Neural crest cell (in vitro differentiated cells): ENCODE measurements at regions not wholly inside any gene's neighbourhood (a gene's known extent, or its start where the extent isn't known, plus 50 kb on each side); places are given as distances from the start of the nearest gene placed in this dataset.
"Not testable (repeated sequence)": the region's sequence is repeated elsewhere in the genome, so short reads cannot be mapped to it uniquely, and the experiment has no call there.

Source experiments
- DNase-seq: peaks from one replicate; pipeline ENCODE4 v3.0.0; 2021; ENCODE audit warnings: low read depth, mixed read lengths, low spot score
- H3K27ac Mint-ChIP-seq: one replicate; pipeline ENCODE4 v1.8.0; 2021; ENCODE audit warnings: mild to moderate bottlenecking, mixed read lengths; ENCODE audit not compliant: unreplicated experiment
- H3K27me3 Mint-ChIP-seq: 2 replicates; pipeline ENCODE4 v1.8.0; 2021; ENCODE audit warnings: low read depth, mild to moderate bottlenecking, mixed read lengths
- H3K36me3 Mint-ChIP-seq: 2 replicates; pipeline ENCODE4 v1.8.0; 2021; ENCODE audit warnings: low read depth, mild to moderate bottlenecking, mixed read lengths
- H3K4me1 Mint-ChIP-seq: 2 replicates; pipeline ENCODE4 v1.8.0; 2021; ENCODE audit warnings: mixed read lengths
- H3K4me3 Mint-ChIP-seq: one replicate; pipeline ENCODE4 v1.8.0; 2021; ENCODE audit warnings: mild to moderate bottlenecking, mixed read lengths
- H3K9me3 Mint-ChIP-seq: 2 replicates; pipeline ENCODE4 v1.8.0; 2021; ENCODE audit warnings: mixed read lengths
- CTCF ChIP-seq: fragments of 200-600 bp; sonication (generic); conservative IDR thresholded peaks from 2 replicates; pipeline ENCODE4 v1.5.0; 2021; ENCODE audit warnings: antibody characterized with exemption, mild to moderate bottlenecking

- Mint-ChIP-seq H3K4me1 (no peaks in the 10 kb centered on the region), H3K27ac (peak overlapping the region; percentile 38), H3K4me3 (no peak overlapping the region), H3K27me3 (peaks cover 6% of the 10 kb centered on the region), H3K9me3 (peaks cover 5% of the 10 kb centered on the region), H3K36me3 (no peaks in the 10 kb centered on the region)
- DNase-seq = no peak
- TF ChIP-seq CTCF = no peak
Observed at GRCh38 chr7:45328403-45328981, 170.9 kb downstream of the RAMP3 start.

- H3K4me1 Mint-ChIP-seq = no peaks in the 10 kb centered on the region
- no peak for DNase-seq
- no peaks in the 10 kb centered on the region for H3K36me3 Mint-ChIP-seq
- H3K4me3 Mint-ChIP-seq = no peak overlapping the region
- H3K27ac Mint-ChIP-seq = no peak overlapping the region
- H3K27me3 Mint-ChIP-seq = peaks cover 28% of the 10 kb centered on the region
- TF ChIP-seq CTCF = no peak
- H3K9me3 Mint-ChIP-seq = peaks cover 15% of the 10 kb centered on the region
Observed at GRCh38 chr7:45331563-45331962, 174.0 kb downstream of the RAMP3 start.

- Mint-ChIP-seq H3K27me3 (peaks cover 47% of the 10 kb centered on the region), H3K9me3 (peaks cover 16% of the 10 kb centered on the region)
- not testable (repeated sequence) for H3K4me1 Mint-ChIP-seq, H3K36me3 Mint-ChIP-seq, H3K27ac Mint-ChIP-seq, DNase-seq, H3K4me3 Mint-ChIP-seq
Observed at GRCh38 chr7:45335024-45335423, 177.4 kb downstream of the RAMP3 start.

GRCh38 chr7:45342236-45342635 lies 184.6 kb downstream of the RAMP3 start:
- H3K4me3 Mint-ChIP-seq = no peak overlapping the region
- no peak for TF ChIP-seq CTCF
- peaks cover 6% of the 10 kb centered on the region for H3K4me1 Mint-ChIP-seq
- no peaks in the 10 kb centered on the region for H3K36me3 Mint-ChIP-seq
- DNase-seq = no peak
- no peaks in the 10 kb centered on the region for H3K9me3 Mint-ChIP-seq
- no peak overlapping the region for H3K27ac Mint-ChIP-seq
- H3K27me3 Mint-ChIP-seq = peaks cover 32% of the 10 kb centered on the region

- H3K4me1 Mint-ChIP-seq = peaks cover 21% of the 10 kb centered on the region
- no peaks in the 10 kb centered on the region for H3K9me3 Mint-ChIP-seq
- peaks cover 18% of the 10 kb centered on the region for H3K27me3 Mint-ChIP-seq
- H3K36me3 Mint-ChIP-seq = no peaks in the 10 kb centered on the region
- H3K27ac Mint-ChIP-seq = no peak overlapping the region
- DNase-seq = no peak
- no peak overlapping the region for H3K4me3 Mint-ChIP-seq
- no peak for TF ChIP-seq CTCF
Observed at GRCh38 chr7:45343746-45344145, 186.2 kb downstream of the RAMP3 start.

GRCh38 chr7:45347804-45348203 lies 190.2 kb downstream of the RAMP3 start:
- no peak for TF ChIP-seq CTCF
- Mint-ChIP-seq H3K27me3 (no peaks in the 10 kb centered on the region), H3K36me3 (no peaks in the 10 kb centered on the region), H3K27ac (peak overlapping the region; percentile 48), H3K9me3 (no peaks in the 10 kb centered on the region), H3K4me3 (no peak overlapping the region), H3K4me1 (peaks cover 21% of the 10 kb centered on the region)
- DNase-seq = peak; percentile 18
